K562 (cell line): ENCODE measurements at regions not wholly inside any gene's neighbourhood (a gene's known extent, or its start where the extent isn't known, plus 50 kb on each side); places are given as distances from the start of the nearest gene placed in this dataset.

ENCODE experiments used
- ATAC-seq: fragments of 200-7000 bp; cut with Tn5 transposase; 3 replicates; pipeline ENCODE4 v1.9.1; 2020; ENCODE audit warnings: moderate library complexity
- BruUV-seq: library from RNA; stranded (reverse); fragments of 400-500 nt; replicated peaks from 2 replicates; lab custom pipeline; 2021; lab: Mats Ljungman, UMichigan
- CTCF ChIA-PET: fragments of 300-600 bp; formaldehyde crosslinking; extraction: SDS; loops from one replicate; lab custom pipeline; 2021; ENCODE audit warnings: low intra/inter-chr PET ratio; lab: Yijun Ruan, JAX
- POLR2A ChIA-PET: fragments of 300-600, 350-650 bp; sonication (Branson Sonifier 250); formaldehyde crosslinking; extraction: SDS; loops from one replicate; lab custom pipeline; 2021; ENCODE audit warnings: antibody characterized with exemption, inconsistent platforms; lab: Yijun Ruan, JAX
- DNase-seq, 4 experiments: peaks; one replicate each; pipeline versions ENCODE4 v3.0.0 to v3.0.0-alpha.2; 2011 to 2018; ENCODE audit warnings: low spot score in 3 of 4, mixed read lengths in 3 of 4; ENCODE audit errors: extremely low read depth in 1 of 4
- FAIRE-seq: peaks from 2 replicates; lab custom pipeline; 2011; peaks lifted over from hg19 to GRCh38; lab: Jason Lieb, UNC
- H2AFZ ChIP-seq: 2 replicates; pipeline ENCODE4 v1.6.0; 2011; ENCODE audit warnings: low read depth, low read length, control low read depth, inconsistent platforms
- H3K27ac ChIP-seq: fragments of 200-600 bp; 3 replicates; pipeline ENCODE4 v1.8.0; 2011; ENCODE audit warnings: low read depth, mild to moderate bottlenecking, control low read depth, inconsistent platforms, low read length, moderate library complexity, mixed read lengths; ENCODE audit errors: extremely low read depth
- H3K27me3 ChIP-seq, 2 experiments: fragments of 300-600 bp in 1 of 2; 2 replicates in 1 of 2; 3 replicates in 1 of 2; pipeline versions ENCODE4 v1.6.0 to v1.8.0; 2011; ENCODE audit warnings: inconsistent platforms in 2 of 2, low read length in 2 of 2, mild to moderate bottlenecking in 1 of 2, mixed read lengths in 1 of 2, moderate library complexity in 1 of 2; ENCODE audit not compliant: control insufficient read depth in 2 of 2, insufficient read depth in 2 of 2
- H3K36me3 ChIP-seq: fragments of 300-600 bp; 3 replicates; pipeline ENCODE4 v1.8.0; 2011; ENCODE audit warnings: mild to moderate bottlenecking, low read length, inconsistent platforms; ENCODE audit not compliant: control insufficient read depth, insufficient read depth
- H3K4me1 ChIP-seq, 2 experiments: fragments of 200-600 bp in 1 of 2; replicated peaks in 1 of 2; 2 replicates in 1 of 2; 3 replicates in 1 of 2; pipeline versions ENCODE4 v1.5.1 to v1.8.0; 2011; ENCODE audit warnings: inconsistent platforms in 2 of 2, low read length in 2 of 2, mild to moderate bottlenecking in 1 of 2, mixed read lengths in 1 of 2, moderate library complexity in 1 of 2; ENCODE audit not compliant: control insufficient read depth in 2 of 2, insufficient read depth in 2 of 2
- H3K4me2 ChIP-seq: 2 replicates; pipeline ENCODE4 v1.6.1; 2011; ENCODE audit warnings: low read length, control low read depth, inconsistent platforms, mixed read lengths; ENCODE audit not compliant: insufficient read depth
- H3K4me3 ChIP-seq: fragments of 200-600 bp; sonication (generic), shearing (Covaris generic); 2 replicates; pipeline ENCODE4 v1.5.1; 2016; ENCODE audit warnings: control low read depth, inconsistent platforms
- H3K79me2 ChIP-seq: fragments of 200-600 bp; 3 replicates; pipeline ENCODE4 v1.8.0; 2011; ENCODE audit warnings: low read length, inconsistent platforms; ENCODE audit not compliant: control insufficient read depth, insufficient read depth
- H3K9ac ChIP-seq, 2 experiments: 2 replicates each; pipeline versions ENCODE4 v1.6.0 to v1.6.1; 2011; ENCODE audit warnings: low read depth in 2 of 2, low read length in 2 of 2, control low read depth in 1 of 2, inconsistent platforms in 1 of 2, mild to moderate bottlenecking in 1 of 2, mixed read lengths in 1 of 2; ENCODE audit not compliant: insufficient read depth in 1 of 2
- H3K9me1 ChIP-seq: one replicate; pipeline ENCODE4 v1.6.0; 2011; ENCODE audit warnings: inconsistent platforms, mild to moderate bottlenecking, low read length, moderate library complexity; ENCODE audit not compliant: control insufficient read depth, insufficient read depth
- H3K9me3 ChIP-seq: replicated peaks from 2 replicates; pipeline ENCODE4 v1.5.1; 2011; ENCODE audit warnings: low read depth, low read length, inconsistent platforms; ENCODE audit not compliant: control insufficient read depth, insufficient read depth
- H4K20me1 ChIP-seq: replicated peaks from 2 replicates; pipeline ENCODE4 v1.6.1; 2011; ENCODE audit warnings: low read length, inconsistent platforms, mixed read lengths; ENCODE audit not compliant: control insufficient read depth, insufficient read depth
- ZC3H4 ChIP-seq: sonication (generic); formaldehyde crosslinking; IDR thresholded peaks from 2 replicates; pipeline ENCODE4 v1.9.0; 2021; ENCODE audit warnings: missing genetic modification reagents, borderline replicate concordance
- WGBS: fragments of 100-300 bp; shearing (Covaris generic); methylation state at CpG from one replicate; pipeline ENCODE4 v1.1.6; 2016; ENCODE audit warnings: low coverage, mixed read lengths; ENCODE audit not compliant: insufficient coverage; ENCODE audit errors: missing lambda C conversion rate; 5-methylcytosine and 5-hydroxymethylcytosine counted together
- in situ Hi-C: fragments of 300-500 bp; cut with MboI; formaldehyde crosslinking; loops from 4 replicates; pipeline ENCODE4 v1.15.0; 2018; ENCODE audit warnings: inconsistent platforms, mixed read lengths
- intact Hi-C: fragments of 100-400 bp; cut with micrococcal nuclease; formaldehyde crosslinking; loops from 2 replicates; pipeline ENCODE4 v1.14.2; 2022
- TF ChIP-seq, protein P1 (sequence below): sonication (generic); formaldehyde crosslinking; IDR thresholded peaks from 2 replicates; pipeline ENCODE4 v1.9.0; 2022; ENCODE audit warnings: mild to moderate bottlenecking, missing genetic modification reagents
- TF ChIP-seq, protein P2 (sequence below), 3 experiments: IDR thresholded peaks in 2 of 3; conservative IDR thresholded peaks in 1 of 3; 2 replicates each; pipeline ENCODE4 v1.5.1; 2011 to 2012; ENCODE audit warnings: low read length in 3 of 3, mild to moderate bottlenecking in 3 of 3, control low read depth in 2 of 3, improper control_type of control experiment in 1 of 3, inconsistent platforms in 1 of 3, low read depth in 1 of 3, mixed read lengths in 1 of 3, moderate library complexity in 1 of 3; ENCODE audit not compliant: insufficient read depth in 2 of 3

DNA sequence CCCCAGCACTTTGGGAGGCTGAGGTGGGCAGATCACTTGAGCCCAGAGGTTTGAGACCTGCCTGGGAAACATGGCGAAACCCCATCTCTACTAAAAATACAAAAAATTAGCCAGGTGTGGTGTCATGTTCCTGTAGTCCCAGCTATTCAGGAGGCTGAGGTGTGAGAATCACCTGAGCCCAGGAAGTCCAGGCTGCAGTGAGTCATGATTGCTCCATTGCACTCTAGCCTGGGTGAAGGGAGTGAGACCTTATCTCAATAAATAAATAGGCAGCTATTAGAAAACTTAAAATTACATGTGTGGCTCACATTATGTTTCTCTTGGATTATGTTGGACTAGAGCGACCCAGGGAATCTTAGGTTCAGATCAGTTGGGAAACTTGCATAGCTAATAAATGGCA is 69.7 kb downstream of the RPLP1 start:
- peaks cover 0 to 3% of the 10 kb centered on the region in 2 experiments; a peak in 1 of 5 replicates for H3K4me1 ChIP-seq
- no peak overlapping the region for H3K4me2 ChIP-seq
- peaks cover 7 to 18% of the 10 kb centered on the region in 2 experiments; a peak in 3 of 5 replicates for H3K27me3 ChIP-seq
- WGBS = 0% methylated on average over 2 of the region's 2 CpGs
- no peaks in the 10 kb centered on the region for H4K20me1 ChIP-seq
- no peaks in the 10 kb centered on the region for H3K9me1 ChIP-seq
- no peak overlapping the region for H2AFZ ChIP-seq
- no peaks in the 10 kb centered on the region for H3K79me2 ChIP-seq
- in situ Hi-C loops = no loop called here
- intact Hi-C loops = no loop called here
- CTCF ChIA-PET = interaction anchor here (0.5 kb wide), 1 partner anchor 44 kb away, joined by 3 read pairs; no protein-coding TSS in a partner anchor
- no peak overlapping the region for H3K9ac ChIP-seq
- H3K9me3 ChIP-seq = no peaks in the 10 kb centered on the region
- H3K36me3 ChIP-seq = no peaks in the 10 kb centered on the region
- POLR2A ChIA-PET = no interaction called here
- ATAC-seq (no peak), FAIRE-seq (no peak), DNase-seq (no peak)
- TF ChIP-seq, protein P1, sequence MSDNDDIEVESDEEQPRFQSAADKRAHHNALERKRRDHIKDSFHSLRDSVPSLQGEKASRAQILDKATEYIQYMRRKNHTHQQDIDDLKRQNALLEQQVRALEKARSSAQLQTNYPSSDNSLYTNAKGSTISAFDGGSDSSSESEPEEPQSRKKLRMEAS (CRISPR knock-in tag) = no peak
- TF ChIP-seq ZC3H4 (CRISPR knock-in tag) = no peak
- H3K27ac ChIP-seq = no peak overlapping the region
- no peak overlapping the region for H3K4me3 ChIP-seq
- no TSS peak for BruUV-seq

DNA sequence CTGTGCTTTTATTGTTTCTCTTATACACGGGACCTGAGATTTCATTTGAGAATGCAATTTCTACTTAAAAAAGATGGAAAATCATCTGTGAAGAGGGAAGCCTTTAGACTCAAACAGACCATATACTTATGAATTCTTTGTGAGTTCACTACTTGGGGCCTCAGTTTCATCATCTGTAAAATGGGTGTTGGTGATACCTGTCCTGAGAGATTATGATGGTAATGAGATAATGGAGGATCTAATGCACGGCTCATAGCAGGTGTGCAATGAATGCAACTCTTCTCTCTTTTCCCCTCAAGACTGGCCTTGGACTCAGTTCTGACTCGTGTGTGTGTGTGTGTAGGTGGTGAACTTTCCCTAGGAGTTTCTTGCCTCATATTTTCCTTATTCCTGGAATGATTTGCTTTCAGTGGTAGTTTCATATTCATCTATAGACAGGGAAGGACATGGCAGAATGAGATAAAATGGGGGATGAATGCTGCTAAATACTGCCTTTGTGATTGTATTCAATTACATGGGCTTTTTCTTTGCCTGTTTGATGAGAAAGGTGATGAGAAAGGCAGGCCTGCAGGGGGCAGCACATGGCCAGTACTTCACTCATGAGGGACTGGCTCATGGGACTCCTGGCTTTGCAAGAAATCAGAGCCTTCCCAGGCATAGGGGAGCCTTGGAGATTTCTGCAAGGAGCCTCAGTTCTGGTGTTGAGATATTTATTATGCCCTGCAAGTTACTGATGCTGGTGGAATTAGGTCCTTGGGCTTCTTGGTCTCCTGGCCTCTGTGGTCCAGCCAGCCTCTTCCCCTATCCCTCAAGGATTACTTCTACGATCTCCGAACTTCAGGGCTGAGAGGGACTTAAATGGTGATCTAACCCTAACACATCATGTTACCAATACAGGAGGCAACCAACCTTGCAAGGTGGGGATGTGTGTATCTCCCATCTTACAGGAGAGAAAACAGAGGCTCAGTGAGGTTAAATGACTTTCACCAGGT is 70.7 kb downstream of the RPLP1 start:
- H3K9me1 ChIP-seq = no peaks in the 10 kb centered on the region
- ChIA-PET CTCF (interaction anchor here (0.7 kb wide), 1 partner anchor 990 kb away, joined by 3 read pairs; no protein-coding TSS in a partner anchor), POLR2A (interaction anchor here (0.7 kb wide), 1 partner anchor 14 kb away, joined by 3 read pairs; no protein-coding TSS in a partner anchor)
- no peaks in the 10 kb centered on the region for H4K20me1 ChIP-seq
- no TSS peak for BruUV-seq
- FAIRE-seq (peak; percentile 87), ATAC-seq (peak; percentile 86), DNase-seq (peak; percentile 60 to 66 (median 64))
- no peak overlapping the region for H3K4me2 ChIP-seq
- no peaks in the 10 kb centered on the region for H3K9me3 ChIP-seq
- H3K4me3 ChIP-seq = no peak overlapping the region
- no peak overlapping the region for H2AFZ ChIP-seq
- WGBS = 2% methylated on average over 5 of the region's 5 CpGs
- H3K27me3 ChIP-seq = peaks cover 7 to 27% of the 10 kb centered on the region in 2 experiments; a peak in 3 of 5 replicates
- H3K36me3 ChIP-seq = no peaks in the 10 kb centered on the region
- H3K4me1 ChIP-seq = peaks cover 0 to 3% of the 10 kb centered on the region in 2 experiments; a peak in 1 of 5 replicates
- intact Hi-C loops (no loop called here), in situ Hi-C loops (no loop called here)
- no peak overlapping the region for H3K27ac ChIP-seq
- H3K9ac ChIP-seq = no peak overlapping the region
- no peaks in the 10 kb centered on the region for H3K79me2 ChIP-seq
- TF ChIP-seq, protein P2, sequence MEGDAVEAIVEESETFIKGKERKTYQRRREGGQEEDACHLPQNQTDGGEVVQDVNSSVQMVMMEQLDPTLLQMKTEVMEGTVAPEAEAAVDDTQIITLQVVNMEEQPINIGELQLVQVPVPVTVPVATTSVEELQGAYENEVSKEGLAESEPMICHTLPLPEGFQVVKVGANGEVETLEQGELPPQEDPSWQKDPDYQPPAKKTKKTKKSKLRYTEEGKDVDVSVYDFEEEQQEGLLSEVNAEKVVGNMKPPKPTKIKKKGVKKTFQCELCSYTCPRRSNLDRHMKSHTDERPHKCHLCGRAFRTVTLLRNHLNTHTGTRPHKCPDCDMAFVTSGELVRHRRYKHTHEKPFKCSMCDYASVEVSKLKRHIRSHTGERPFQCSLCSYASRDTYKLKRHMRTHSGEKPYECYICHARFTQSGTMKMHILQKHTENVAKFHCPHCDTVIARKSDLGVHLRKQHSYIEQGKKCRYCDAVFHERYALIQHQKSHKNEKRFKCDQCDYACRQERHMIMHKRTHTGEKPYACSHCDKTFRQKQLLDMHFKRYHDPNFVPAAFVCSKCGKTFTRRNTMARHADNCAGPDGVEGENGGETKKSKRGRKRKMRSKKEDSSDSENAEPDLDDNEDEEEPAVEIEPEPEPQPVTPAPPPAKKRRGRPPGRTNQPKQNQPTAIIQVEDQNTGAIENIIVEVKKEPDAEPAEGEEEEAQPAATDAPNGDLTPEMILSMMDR (IDR thresholded peaks at IDR 0.05 in 2 of 3, conservative IDR thresholded peaks at IDR 0.05 in 1 of 3; ENCODE audit: insufficient read depth in 2 of 3, low read depth in 1 of 3, low read length in 3 of 3) = peak; percentile 62 to 77 (median 69)
